H9 (cell line): ENCODE measurements at regions not wholly inside any gene's neighbourhood (a gene's known extent, or its start where the extent isn't known, plus 50 kb on each side); places are given as distances from the start of the nearest gene placed in this dataset.
"Not testable (repeated sequence)": the region's sequence is repeated elsewhere in the genome, so short reads cannot be mapped to it uniquely, and the experiment has no call there.

Experiments used
- DNase-seq: peaks from one replicate; pipeline ENCODE4 v3.0.0-alpha.2; 2017
- H2AFZ ChIP-seq: one replicate; pipeline ENCODE4 v1.6.1; 2013; ENCODE audit warnings: mild to moderate bottlenecking, low read length, control low read depth, moderate library complexity
- H2AK5ac ChIP-seq: 2 replicates; pipeline ENCODE4 v1.6.1; 2013; ENCODE audit warnings: low read length, control low read depth, mixed read lengths; ENCODE audit not compliant: insufficient read length
- H2BK120ac ChIP-seq: one replicate; pipeline ENCODE4 v1.6.1; 2013; ENCODE audit warnings: low read depth, mild to moderate bottlenecking, low read length, control low read depth, inconsistent platforms; ENCODE audit not compliant: poor library complexity, severe bottlenecking
- H2BK12ac ChIP-seq: 2 replicates; pipeline ENCODE4 v1.6.1; 2013; ENCODE audit warnings: low read length, control low read depth, mixed read lengths, low read depth; ENCODE audit not compliant: insufficient read length
- H2BK15ac ChIP-seq: 2 replicates; pipeline ENCODE4 v1.6.1; 2013; ENCODE audit warnings: low read depth, low read length, control low read depth
- H2BK20ac ChIP-seq: one replicate; pipeline ENCODE4 v1.6.1; 2013; ENCODE audit warnings: low read depth, mild to moderate bottlenecking, low read length, control low read depth, inconsistent platforms; ENCODE audit not compliant: poor library complexity, severe bottlenecking
- H2BK5ac ChIP-seq: 2 replicates; pipeline ENCODE4 v1.6.1; 2013; ENCODE audit warnings: low read length, control low read depth, mixed read lengths; ENCODE audit not compliant: insufficient read length
- H3K14ac ChIP-seq: 2 replicates; pipeline ENCODE4 v1.6.1; 2013; ENCODE audit warnings: low read length, control low read depth; ENCODE audit not compliant: insufficient read depth
- H3K18ac ChIP-seq: 2 replicates; pipeline ENCODE4 v1.6.1; 2013; ENCODE audit warnings: low read depth, mild to moderate bottlenecking, mixed read lengths, low read length, control low read depth; ENCODE audit not compliant: insufficient read length
- H3K23ac ChIP-seq: 2 replicates; pipeline ENCODE4 v1.6.1; 2013; ENCODE audit warnings: low read length, control low read depth, mixed read lengths, low read depth; ENCODE audit not compliant: insufficient read length
- H3K23me2 ChIP-seq: 2 replicates; pipeline ENCODE4 v1.6.1; 2013; ENCODE audit warnings: low read depth, mild to moderate bottlenecking, mixed read lengths, low read length, control low read depth; ENCODE audit not compliant: insufficient read length, poor library complexity, severe bottlenecking
- H3K27ac ChIP-seq: 2 replicates; pipeline ENCODE4 v1.5.1; 2013; ENCODE audit warnings: low read length, control low read depth, mixed read lengths, low read depth; ENCODE audit not compliant: insufficient read length
- H3K27me3 ChIP-seq: 2 replicates; pipeline ENCODE4 v1.6.1; 2013; ENCODE audit warnings: low read length, control low read depth, inconsistent platforms; ENCODE audit not compliant: insufficient read depth
- H3K4ac ChIP-seq: 2 replicates; pipeline ENCODE4 v1.6.1; 2013; ENCODE audit warnings: low read depth, mild to moderate bottlenecking, control low read depth, inconsistent platforms, low read length, moderate library complexity
- H3K4me1 ChIP-seq: 2 replicates; pipeline ENCODE4 v1.6.1; 2013; ENCODE audit warnings: low read length, control low read depth, inconsistent platforms; ENCODE audit not compliant: insufficient read depth
- H3K4me2 ChIP-seq: 2 replicates; pipeline ENCODE4 v1.6.1; 2013; ENCODE audit warnings: low read length, control low read depth, mixed read lengths; ENCODE audit not compliant: insufficient read length, insufficient read depth
- H3K56ac ChIP-seq: 2 replicates; pipeline ENCODE4 v1.6.1; 2013; ENCODE audit warnings: low read depth, mild to moderate bottlenecking, mixed read lengths, low read length, control low read depth; ENCODE audit not compliant: insufficient read length
- H3K79me1 ChIP-seq: 2 replicates; pipeline ENCODE4 v1.6.1; 2013; ENCODE audit warnings: low read depth, mild to moderate bottlenecking, moderate library complexity, low read length, control low read depth, inconsistent platforms; ENCODE audit not compliant: insufficient read depth, poor library complexity, severe bottlenecking
- H3K79me2 ChIP-seq: 2 replicates; pipeline ENCODE4 v1.6.1; 2013; ENCODE audit warnings: low read length, control low read depth, inconsistent platforms; ENCODE audit not compliant: insufficient read depth
- H3K9ac ChIP-seq: 2 replicates; pipeline ENCODE4 v1.6.1; 2013; ENCODE audit warnings: low read length, control low read depth, mixed read lengths; ENCODE audit not compliant: insufficient read length; ENCODE audit errors: extremely low read depth
- H3K9me3 ChIP-seq: one replicate; pipeline ENCODE4 v1.6.1; 2013; ENCODE audit warnings: low read depth, low read length, inconsistent platforms; ENCODE audit not compliant: control insufficient read depth
- H3T11ph ChIP-seq: one replicate; pipeline ENCODE4 v1.6.1; 2013; ENCODE audit warnings: mild to moderate bottlenecking, low read length, control low read depth, inconsistent platforms
- H4K20me1 ChIP-seq: one replicate; pipeline ENCODE4 v1.6.1; 2013; ENCODE audit not compliant: control insufficient read depth, insufficient read length, insufficient read depth
- H4K5ac ChIP-seq: 2 replicates; pipeline ENCODE4 v1.6.1; 2013; ENCODE audit warnings: low read depth, mild to moderate bottlenecking, mixed read lengths, low read length, control low read depth; ENCODE audit not compliant: insufficient read length
- H4K8ac ChIP-seq: replicated peaks from 2 replicates; pipeline ENCODE4 v1.6.1; 2013; ENCODE audit warnings: low read length, control low read depth, mixed read lengths, low read depth; ENCODE audit not compliant: insufficient read length
- H4K91ac ChIP-seq: 2 replicates; pipeline ENCODE4 v1.6.1; 2013; ENCODE audit warnings: low read depth, mild to moderate bottlenecking, moderate library complexity, mixed read lengths, low read length, control low read depth; ENCODE audit not compliant: insufficient read length
- H3K27ac Mint-ChIP-seq, 3 experiments: 2 replicates in 2 of 3; 3 replicates in 1 of 3; pipeline ENCODE4 v1.8.0; 2020 to 2021; ENCODE audit warnings: mixed read lengths in 3 of 3, mild to moderate bottlenecking in 1 of 3, moderate library complexity in 1 of 3
- H3K27me3 Mint-ChIP-seq: 2 replicates; pipeline ENCODE4 v1.8.0; 2021; ENCODE audit warnings: low read depth, mild to moderate bottlenecking, moderate library complexity, mixed read lengths
- H3K36me3 Mint-ChIP-seq, 3 experiments: 2 replicates in 2 of 3; 3 replicates in 1 of 3; pipeline ENCODE4 v1.8.0; 2020 to 2021; ENCODE audit warnings: low read depth in 3 of 3, mixed read lengths in 3 of 3; ENCODE audit not compliant: insufficient read depth in 1 of 3
- H3K4me1 Mint-ChIP-seq, 2 experiments: 2 replicates each; pipeline ENCODE4 v1.8.0; 2020; ENCODE audit warnings: mixed read lengths in 2 of 2
- H3K4me3 Mint-ChIP-seq, 2 experiments: 2 replicates in 1 of 2; 3 replicates in 1 of 2; pipeline ENCODE4 v1.8.0; 2020 to 2021; ENCODE audit warnings: mild to moderate bottlenecking in 2 of 2, mixed read lengths in 2 of 2, moderate library complexity in 1 of 2
- H3K9me3 Mint-ChIP-seq, 2 experiments: 2 replicates in 1 of 2; 3 replicates in 1 of 2; pipeline ENCODE4 v1.8.0; 2020; ENCODE audit warnings: mild to moderate bottlenecking in 2 of 2, mixed read lengths in 2 of 2, moderate library complexity in 1 of 2
- WGBS: extraction: QIAGEN DNeasy Blood & Tissue Kit; methylation state at CpG from one replicate; pipeline ENCODE4 v1.1.7; 2013; ENCODE audit warnings: missing lambda C conversion rate, low lambda C conversion rate, mixed read lengths; ENCODE audit not compliant: insufficient read length; ENCODE audit errors: extremely low coverage; 5-methylcytosine and 5-hydroxymethylcytosine counted together

DNA sequence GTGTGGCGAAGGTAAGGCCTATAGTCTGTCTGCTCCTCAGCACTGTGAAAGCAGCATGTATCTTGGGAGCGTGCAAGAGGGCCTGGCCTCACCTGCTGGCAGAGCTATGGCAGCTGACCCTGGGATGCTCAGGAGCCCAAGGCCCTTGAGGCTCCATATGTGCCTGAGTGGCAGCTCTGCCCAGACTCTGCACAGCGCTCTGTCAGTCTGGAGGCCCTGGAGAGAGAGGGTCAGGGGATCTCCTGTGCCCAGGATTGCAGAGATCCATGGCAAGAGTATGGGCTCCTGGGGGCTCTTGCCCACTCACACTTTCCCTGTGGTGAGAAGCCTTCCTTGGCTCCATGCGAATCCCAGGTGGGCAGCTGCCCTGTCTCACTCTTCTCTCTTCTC, 202.5 kb upstream of the ZNF658 start:
- not testable (repeated sequence) for H2BK120ac ChIP-seq, H3K4me1 ChIP-seq, H4K20me1 ChIP-seq, H4K5ac ChIP-seq, H2BK15ac ChIP-seq, H2AK5ac ChIP-seq, H3K9me3 ChIP-seq, H3K9me3 Mint-ChIP-seq, H3T11ph ChIP-seq, H3K9ac ChIP-seq, H3K23ac ChIP-seq, H3K23me2 ChIP-seq, H2BK20ac ChIP-seq, H4K8ac ChIP-seq, H3K14ac ChIP-seq, H3K36me3 Mint-ChIP-seq, H2AFZ ChIP-seq, H3K4me3 Mint-ChIP-seq, H3K4me1 Mint-ChIP-seq, H3K27ac ChIP-seq, H4K91ac ChIP-seq, H3K79me2 ChIP-seq, H3K4ac ChIP-seq, H3K79me1 ChIP-seq, DNase-seq, H3K18ac ChIP-seq, H3K27ac Mint-ChIP-seq, H3K27me3 Mint-ChIP-seq, H2BK5ac ChIP-seq, H3K27me3 ChIP-seq, H3K4me2 ChIP-seq, H2BK12ac ChIP-seq, H3K56ac ChIP-seq
- no CpG with 5 or more reads among the region's 4 CpGs for WGBS

DNA sequence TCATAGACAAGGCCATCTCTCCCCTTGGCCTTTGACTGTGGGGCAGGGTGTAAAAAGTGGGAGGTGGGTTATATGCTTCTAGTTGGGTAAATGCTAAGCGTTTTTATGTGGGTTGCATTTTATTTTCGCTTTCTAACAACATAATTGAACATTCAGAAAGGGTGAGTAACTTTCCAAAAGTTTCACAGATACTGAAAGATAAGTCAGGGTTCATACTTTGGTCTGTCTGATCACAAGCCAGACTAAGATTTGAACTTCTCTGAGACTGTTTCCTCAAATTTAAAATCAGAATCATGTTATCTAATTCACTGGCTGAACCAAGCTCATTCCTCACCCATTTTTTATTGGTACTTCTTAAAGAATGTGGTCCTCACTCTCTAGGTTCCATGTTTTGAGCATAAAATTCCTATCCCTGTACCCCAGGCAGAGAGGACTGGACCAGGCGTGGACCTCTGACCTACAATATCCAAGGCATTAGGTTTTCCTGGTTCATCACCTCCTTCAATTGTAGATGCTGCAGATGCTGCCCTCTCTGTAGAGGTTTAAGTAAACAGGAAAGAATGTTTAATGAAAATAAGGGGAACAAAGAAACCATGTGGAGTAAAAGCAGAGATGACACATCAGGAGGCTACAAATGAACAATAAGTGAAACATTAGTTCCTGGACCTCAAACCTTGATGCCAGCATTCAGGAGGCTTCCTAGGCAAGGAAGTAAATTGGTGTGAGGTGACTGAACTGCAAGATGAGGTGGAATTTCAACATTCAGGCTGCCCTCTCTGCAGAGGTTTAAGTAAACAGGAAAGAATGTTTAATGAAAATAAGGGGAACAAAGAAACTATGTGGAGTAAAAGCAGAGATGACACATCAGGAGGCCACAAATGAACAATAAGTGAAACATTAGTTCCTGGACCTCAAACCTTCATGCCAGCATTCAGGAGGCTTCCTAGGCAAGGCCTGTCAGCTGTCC, 198.8 kb upstream of the ZNF658 start:
- not testable (repeated sequence) for H3K9ac ChIP-seq, H3K36me3 Mint-ChIP-seq, H2BK20ac ChIP-seq, H2BK12ac ChIP-seq, H4K8ac ChIP-seq, H3K4ac ChIP-seq, H3K27me3 ChIP-seq, H3K79me1 ChIP-seq, H3K4me2 ChIP-seq, H4K20me1 ChIP-seq, H4K91ac ChIP-seq, H3K9me3 ChIP-seq, H3K4me1 Mint-ChIP-seq, H3K4me3 Mint-ChIP-seq, H3T11ph ChIP-seq, H3K27me3 Mint-ChIP-seq, DNase-seq, H3K14ac ChIP-seq, H3K23ac ChIP-seq, H3K18ac ChIP-seq, H3K9me3 Mint-ChIP-seq, H3K79me2 ChIP-seq, H2AFZ ChIP-seq, H2BK5ac ChIP-seq, H2AK5ac ChIP-seq, H3K4me1 ChIP-seq, H2BK120ac ChIP-seq, H4K5ac ChIP-seq, H3K27ac Mint-ChIP-seq, H3K23me2 ChIP-seq, H3K27ac ChIP-seq, H2BK15ac ChIP-seq, H3K56ac ChIP-seq
- WGBS, result no CpG with 5 or more reads among the region's 3 CpGs
